ENCODE measurements at regions not wholly inside any gene's neighbourhood (a gene's known extent, or its start where the extent isn't known, plus 50 kb on each side); places are given as distances from the start of the nearest gene placed in this dataset.

- 100% methylated on average over 1 of the region's 5 CpGs for WGBS (ENCODE audit: insufficient coverage)
- H3K27me3 ChIP-seq (ENCODE audit: control insufficient read depth in 2 of 2, insufficient read depth in 2 of 2, low read length in 2 of 2), result no peaks in the 10 kb centered on the region
- no peak overlapping the region for H3K27ac ChIP-seq (ENCODE audit: low read depth in 1 of 2, low read length in 2 of 2)
- no peak overlapping the region for H3K4me2 ChIP-seq (replicated peaks; ENCODE audit: extremely low read depth, low read length, poor library complexity, severe bottlenecking)
- no peaks in the 10 kb centered on the region for H3K79me2 ChIP-seq (ENCODE audit: insufficient read depth, low read length)
- no peak overlapping the region for H3K9ac ChIP-seq (ENCODE audit: insufficient read depth, low read length, poor library complexity, severe bottlenecking)
- H3K9me3 Mint-ChIP-seq, result peaks cover 0 to 4% (median 0%) of the 10 kb centered on the region in 7 donors
- peaks cover 0 to 5% (median 3%) of the 10 kb centered on the region in 3 donors for H3K27me3 Mint-ChIP-seq (ENCODE audit: low read depth in 3 of 3)
- no peak overlapping the region for H2AFZ ChIP-seq (ENCODE audit: insufficient read depth, low read depth, low read length, poor library complexity, severe bottlenecking)
- H3K27ac Mint-ChIP-seq, result no peak overlapping the region
- no peaks in the 10 kb centered on the region for H4K20me1 ChIP-seq (ENCODE audit: insufficient read depth, low read length)
- H3K4me1 Mint-ChIP-seq, result no peaks in the 10 kb centered on the region
- intact Hi-C loops (cut with micrococcal nuclease), result no loop called here
- no peaks in the 10 kb centered on the region for H3K36me3 ChIP-seq (replicated peaks in 1 of 2; ENCODE audit: control insufficient read depth in 1 of 2, insufficient read depth in 2 of 2, low read length in 2 of 2)
- no peaks in the 10 kb centered on the region for H3K4me1 ChIP-seq (ENCODE audit: control insufficient read depth in 1 of 2, insufficient read depth in 2 of 2, low read length in 2 of 2)
- no peaks in the 10 kb centered on the region for H3K36me3 Mint-ChIP-seq
- H3K4me3 ChIP-seq (replicated peaks in 1 of 3; ENCODE audit: low read depth in 2 of 3, low read length in 3 of 3), result no peak overlapping the region
- TF ChIP-seq, protein P1, sequence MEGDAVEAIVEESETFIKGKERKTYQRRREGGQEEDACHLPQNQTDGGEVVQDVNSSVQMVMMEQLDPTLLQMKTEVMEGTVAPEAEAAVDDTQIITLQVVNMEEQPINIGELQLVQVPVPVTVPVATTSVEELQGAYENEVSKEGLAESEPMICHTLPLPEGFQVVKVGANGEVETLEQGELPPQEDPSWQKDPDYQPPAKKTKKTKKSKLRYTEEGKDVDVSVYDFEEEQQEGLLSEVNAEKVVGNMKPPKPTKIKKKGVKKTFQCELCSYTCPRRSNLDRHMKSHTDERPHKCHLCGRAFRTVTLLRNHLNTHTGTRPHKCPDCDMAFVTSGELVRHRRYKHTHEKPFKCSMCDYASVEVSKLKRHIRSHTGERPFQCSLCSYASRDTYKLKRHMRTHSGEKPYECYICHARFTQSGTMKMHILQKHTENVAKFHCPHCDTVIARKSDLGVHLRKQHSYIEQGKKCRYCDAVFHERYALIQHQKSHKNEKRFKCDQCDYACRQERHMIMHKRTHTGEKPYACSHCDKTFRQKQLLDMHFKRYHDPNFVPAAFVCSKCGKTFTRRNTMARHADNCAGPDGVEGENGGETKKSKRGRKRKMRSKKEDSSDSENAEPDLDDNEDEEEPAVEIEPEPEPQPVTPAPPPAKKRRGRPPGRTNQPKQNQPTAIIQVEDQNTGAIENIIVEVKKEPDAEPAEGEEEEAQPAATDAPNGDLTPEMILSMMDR (IDR thresholded peaks at IDR 0.05), result no peak
- H3K9me3 ChIP-seq (replicated peaks in 1 of 2; ENCODE audit: control insufficient read depth in 1 of 2, insufficient read depth in 1 of 2, low read length in 2 of 2), result no peaks in the 10 kb centered on the region
- no peak overlapping the region for H3K4me3 Mint-ChIP-seq
- DNase-seq, result no peak
Measured at GRCh38 chr4:149952716-149953115, 125.5 kb upstream of the DCLK2 start.

- no peaks in the 10 kb centered on the region for H3K79me2 ChIP-seq (ENCODE audit: insufficient read depth, low read length)
- no CpG with 5 or more reads among the region's 2 CpGs for WGBS (ENCODE audit: insufficient coverage)
- H3K27ac Mint-ChIP-seq, result no peak overlapping the region
- H3K27me3 Mint-ChIP-seq (ENCODE audit: low read depth in 3 of 3), result peaks cover 0 to 6% (median 3%) of the 10 kb centered on the region in 3 donors
- H3K4me3 ChIP-seq (replicated peaks in 1 of 3; ENCODE audit: low read depth in 2 of 3, low read length in 3 of 3), result no peak overlapping the region
- H3K9ac ChIP-seq (ENCODE audit: insufficient read depth, low read length, poor library complexity, severe bottlenecking), result no peak overlapping the region
- no peaks in the 10 kb centered on the region for H3K4me1 Mint-ChIP-seq
- no peaks in the 10 kb centered on the region for H3K4me1 ChIP-seq (ENCODE audit: control insufficient read depth in 1 of 2, insufficient read depth in 2 of 2, low read length in 2 of 2)
- H3K9me3 Mint-ChIP-seq, result peaks cover 0 to 4% (median 0%) of the 10 kb centered on the region in 7 donors
- no peaks in the 10 kb centered on the region for H3K36me3 Mint-ChIP-seq
- no peaks in the 10 kb centered on the region for H3K36me3 ChIP-seq (replicated peaks in 1 of 2; ENCODE audit: control insufficient read depth in 1 of 2, insufficient read depth in 2 of 2, low read length in 2 of 2)
- H3K4me3 Mint-ChIP-seq, result no peak overlapping the region
- no peak overlapping the region for H3K4me2 ChIP-seq (replicated peaks; ENCODE audit: extremely low read depth, low read length, poor library complexity, severe bottlenecking)
- no peaks in the 10 kb centered on the region for H4K20me1 ChIP-seq (ENCODE audit: insufficient read depth, low read length)
- H2AFZ ChIP-seq (ENCODE audit: insufficient read depth, low read depth, low read length, poor library complexity, severe bottlenecking), result no peak overlapping the region
- TF ChIP-seq, protein P1 (IDR thresholded peaks at IDR 0.05), result no peak
- H3K27me3 ChIP-seq (ENCODE audit: control insufficient read depth in 2 of 2, insufficient read depth in 2 of 2, low read length in 2 of 2), result no peaks in the 10 kb centered on the region
- H3K27ac ChIP-seq (ENCODE audit: low read depth in 1 of 2, low read length in 2 of 2), result no peak overlapping the region
- intact Hi-C loops (cut with micrococcal nuclease), result no loop called here
- no peak for DNase-seq
- no peaks in the 10 kb centered on the region for H3K9me3 ChIP-seq (replicated peaks in 1 of 2; ENCODE audit: control insufficient read depth in 1 of 2, insufficient read depth in 1 of 2, low read length in 2 of 2)
Measured at GRCh38 chr4:149955780-149956390, 122.4 kb upstream of the DCLK2 start.

Data from CD14-positive monocyte (primary cell).